NCI-H2227 (cell line): ENCODE measurements at regions not wholly inside any gene's neighbourhood (a gene's known extent, or its start where the extent isn't known, plus 50 kb on each side); places are given as distances from the start of the nearest gene placed in this dataset.
"Not testable (repeated sequence)": the region's sequence is repeated elsewhere in the genome, so short reads cannot be mapped to it uniquely, and the experiment has no call there.

ENCODE experiments used
- DNase-seq: peaks from one replicate; lab custom pipeline; 2025; ENCODE audit not compliant: unreplicated experiment; lab: John Stamatoyannopoulos, UW

DNA sequence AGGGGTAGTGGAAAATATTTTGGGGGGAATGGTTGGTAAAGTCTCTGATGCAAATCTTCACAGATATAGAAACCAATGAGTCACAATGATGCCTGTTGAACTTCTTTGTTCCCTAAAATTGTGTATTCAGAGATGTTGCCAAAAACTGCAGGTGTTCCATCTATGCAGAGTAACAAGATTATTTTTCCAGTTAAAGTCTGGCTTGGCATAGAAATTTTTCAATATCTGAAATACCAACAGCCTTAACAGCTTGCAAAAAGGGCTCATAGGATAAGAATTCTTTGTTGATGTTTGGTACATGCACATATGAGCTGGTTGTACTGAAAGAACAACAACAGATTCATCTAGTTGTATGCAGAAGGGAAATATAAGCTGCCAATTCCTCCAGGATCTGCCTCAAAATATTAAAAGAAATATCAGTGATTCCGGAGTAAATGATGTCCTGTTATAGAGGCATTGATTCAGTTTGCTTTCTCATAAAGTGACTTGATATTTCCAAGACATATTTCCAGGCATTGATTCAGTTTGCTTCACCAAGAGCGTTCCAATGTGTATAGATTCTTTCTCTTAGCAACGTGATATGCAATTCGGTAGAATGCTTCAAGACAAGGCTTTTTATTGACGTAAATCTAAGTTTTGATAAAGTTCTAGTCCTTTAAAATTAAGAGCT lies 564.4 kb downstream of the TMA16 start:
- no peak for DNase-seq

DNA sequence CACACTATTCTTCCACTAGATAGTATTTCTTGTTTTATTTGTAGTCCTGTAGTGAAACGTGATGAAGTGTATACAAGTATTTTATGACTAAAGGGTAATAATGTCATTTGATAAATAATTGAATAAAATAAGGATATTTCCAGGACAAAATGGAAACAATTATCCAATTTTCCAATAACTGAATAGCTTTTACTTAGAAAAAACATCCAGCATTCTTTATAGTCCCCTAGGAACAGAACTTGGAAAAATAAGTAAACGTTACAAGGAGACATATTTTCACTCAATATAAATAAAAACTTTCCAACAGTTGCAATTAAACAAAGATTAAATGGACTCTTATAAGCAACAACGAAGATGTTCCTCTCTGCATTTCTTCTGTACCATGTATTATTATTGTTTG lies 566.0 kb downstream of the TMA16 start:
- DNase-seq: no peak

DNA sequence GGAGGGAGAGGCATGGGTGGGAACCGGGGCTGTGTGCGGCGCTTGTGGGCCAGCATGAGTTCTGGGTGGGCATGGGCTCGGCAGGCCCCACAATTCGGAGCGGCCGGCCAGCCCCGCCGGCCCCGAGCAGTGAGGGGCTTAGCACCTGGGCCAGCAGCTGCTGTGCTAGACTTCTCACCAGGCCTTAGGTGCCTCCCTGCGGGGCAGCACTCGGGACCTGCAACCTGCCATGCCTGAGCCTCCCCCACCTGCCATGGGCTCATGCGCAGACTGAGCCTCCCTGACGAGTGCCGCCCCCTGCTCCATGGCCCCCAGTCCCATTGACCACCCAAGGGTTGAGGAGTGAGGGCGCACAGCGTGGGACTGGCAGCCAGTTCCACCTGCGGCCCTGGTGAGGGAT lies 573.9 kb downstream of the TMA16 start:
- DNase-seq: no peak

- DNase-seq: no peak
Observed at GRCh38 chr4:164070625-164071024, 576.1 kb downstream of the TMA16 start.

DNA sequence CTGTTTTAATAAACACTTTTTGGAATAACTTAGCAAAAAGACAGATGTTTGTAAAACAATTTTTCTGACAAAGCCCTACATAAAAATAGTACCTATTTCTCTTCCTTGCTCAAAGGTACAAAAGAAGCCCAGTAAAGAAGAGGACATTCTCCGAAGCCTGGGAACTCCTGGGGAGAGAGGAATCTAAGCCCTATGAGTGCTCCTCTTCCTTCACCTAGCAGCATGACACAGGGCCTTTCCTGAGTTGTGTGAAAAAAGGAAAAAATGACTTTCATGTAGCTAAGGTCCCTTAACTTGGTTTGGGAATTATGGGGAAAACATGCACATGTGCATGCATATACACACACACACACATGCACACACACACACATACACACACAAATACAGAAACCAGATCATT lies 586.9 kb downstream of the TMA16 start:
- DNase-seq: no peak

GRCh38 chr4:164081801-164082200 lies 587.3 kb downstream of the TMA16 start:
- no peak for DNase-seq

- no peak for DNase-seq
Observed at GRCh38 chr4:164087733-164088132, 593.2 kb downstream of the TMA16 start.

GRCh38 chr4:164095313-164096110 lies 601.0 kb downstream of the TMA16 start:
- DNase-seq: no peak

GRCh38 chr4:164096766-164097518 lies 602.5 kb downstream of the TMA16 start:
- no peak for DNase-seq

- not testable (repeated sequence) for DNase-seq
Observed at GRCh38 chr4:164100741-164101365, 606.4 kb downstream of the TMA16 start.

GRCh38 chr4:164108971-164109370 lies 614.5 kb downstream of the TMA16 start:
- no peak for DNase-seq

- no peak for DNase-seq
Observed at GRCh38 chr4:164109503-164109902, 615.0 kb downstream of the TMA16 start.

- DNase-seq: no peak
Observed at GRCh38 chr4:164115236-164115635, 620.7 kb downstream of the TMA16 start.

DNA sequence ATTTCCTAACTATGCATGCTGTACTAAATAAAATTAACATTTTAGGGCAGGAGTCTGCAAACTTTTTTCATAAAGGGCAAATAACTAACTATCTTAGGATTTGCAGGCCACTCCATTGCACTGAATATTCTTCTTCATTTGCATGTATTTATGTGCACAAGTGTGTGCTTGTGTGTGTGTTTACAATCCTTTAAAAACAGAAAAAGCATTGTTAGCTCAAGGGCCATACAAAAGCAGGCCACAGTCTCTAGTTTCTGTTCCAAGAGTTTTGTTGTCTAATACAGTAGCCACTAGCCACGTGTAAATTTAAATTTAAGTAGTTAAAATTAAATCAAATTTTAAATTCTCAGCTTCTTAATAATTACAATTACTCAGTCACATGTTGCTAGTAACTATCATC lies 621.8 kb downstream of the TMA16 start:
- DNase-seq: no peak

DNA sequence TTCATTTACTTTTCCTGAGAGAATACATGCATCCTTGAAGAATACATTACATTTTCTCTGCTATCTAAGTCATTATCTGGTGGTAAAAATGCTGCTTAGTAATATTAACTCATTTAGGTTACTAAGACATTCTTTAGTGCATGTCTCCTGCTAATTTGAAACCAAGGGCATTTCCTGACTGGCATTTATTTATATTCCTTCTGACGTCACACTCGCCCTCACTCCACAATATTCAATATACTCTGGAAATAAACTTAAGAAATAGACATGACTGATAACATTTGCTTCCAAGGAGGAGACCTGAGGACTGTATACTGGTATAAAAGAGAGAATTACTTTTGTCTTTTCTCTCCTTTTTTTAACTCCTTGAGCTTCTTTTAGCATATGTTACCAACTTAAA lies 619.5 kb upstream of the SMIM31 start:
- no peak for DNase-seq

GRCh38 chr4:164136180-164136616 lies 617.7 kb upstream of the SMIM31 start:
- DNase-seq: no peak

GRCh38 chr4:164138521-164138920 lies 615.4 kb upstream of the SMIM31 start:
- DNase-seq: no peak

- DNase-seq: no peak
Observed at GRCh38 chr4:164139291-164139690, 614.6 kb upstream of the SMIM31 start.

DNA sequence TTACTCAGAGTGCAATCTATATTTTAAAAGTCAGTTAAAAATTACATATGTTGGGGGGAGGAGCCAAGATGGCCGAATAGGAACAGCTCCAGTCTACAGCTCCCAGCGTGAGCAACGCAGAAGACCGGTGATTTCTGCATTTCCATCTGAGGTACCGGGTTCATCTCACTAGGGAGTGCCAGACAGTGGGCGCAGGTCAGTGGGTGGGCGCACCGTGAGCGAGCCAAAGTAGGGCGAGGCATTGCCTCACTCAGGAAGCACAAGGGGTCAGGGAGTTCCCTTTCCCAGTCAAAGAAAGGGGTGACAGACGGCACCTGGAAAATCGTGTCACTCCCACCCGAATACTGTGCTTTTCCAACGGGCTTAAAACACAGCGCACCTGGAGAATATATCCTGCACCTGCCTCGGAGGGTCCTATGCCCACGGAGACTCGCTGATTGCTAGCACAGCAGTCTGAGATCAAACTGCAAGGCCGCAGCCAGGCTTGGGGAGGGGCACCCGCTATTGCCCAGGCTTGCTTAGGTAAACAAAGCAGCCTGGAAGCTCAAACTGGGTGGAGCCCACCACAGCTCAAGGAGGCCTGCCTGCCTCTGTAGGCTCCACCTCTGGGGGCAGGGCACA lies 612.1 kb upstream of the SMIM31 start:
- DNase-seq: not testable (repeated sequence)

DNA sequence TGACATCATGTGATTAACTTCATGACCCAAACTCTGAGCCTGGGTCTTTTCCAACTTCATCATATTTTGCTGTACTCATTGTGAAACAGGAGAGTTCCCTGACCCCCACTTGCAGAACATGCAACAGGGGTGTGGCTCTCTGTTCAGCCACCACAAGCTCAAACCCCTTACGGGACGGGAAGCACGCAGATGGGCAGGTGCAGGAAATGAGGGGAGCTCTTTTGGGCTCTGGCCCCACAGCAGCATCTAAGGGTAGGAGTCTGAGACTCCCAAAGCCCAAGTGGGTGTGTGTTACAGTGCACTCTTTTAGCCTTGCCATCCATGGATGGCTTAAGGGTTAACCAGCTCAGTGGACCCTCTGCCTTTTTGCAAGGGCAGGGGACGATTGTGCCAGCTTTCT lies 599.5 kb upstream of the SMIM31 start:
- DNase-seq: no peak

DNA sequence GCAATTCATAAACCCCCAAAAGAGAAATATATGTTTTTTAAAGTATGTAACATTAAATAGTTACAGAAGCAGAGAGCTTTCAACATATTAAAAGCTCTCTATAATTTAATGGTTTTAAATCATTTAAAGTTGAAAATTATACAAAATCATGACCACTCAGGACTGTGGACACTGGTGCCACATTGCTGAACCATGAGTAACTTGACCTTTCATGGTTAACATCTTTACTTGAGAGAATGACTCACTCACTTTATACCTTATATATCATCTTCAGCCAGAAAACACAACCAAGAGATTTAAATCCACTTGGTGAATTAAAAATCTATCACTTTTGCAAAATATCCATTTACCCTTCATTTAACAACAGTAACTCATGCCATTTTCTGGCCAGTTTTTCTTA lies 584.3 kb upstream of the SMIM31 start:
- no peak for DNase-seq
